ENCODE measurements at regions not wholly inside any gene's neighbourhood (a gene's known extent, or its start where the extent isn't known, plus 50 kb on each side); places are given as distances from the start of the nearest gene placed in this dataset.

DNA sequence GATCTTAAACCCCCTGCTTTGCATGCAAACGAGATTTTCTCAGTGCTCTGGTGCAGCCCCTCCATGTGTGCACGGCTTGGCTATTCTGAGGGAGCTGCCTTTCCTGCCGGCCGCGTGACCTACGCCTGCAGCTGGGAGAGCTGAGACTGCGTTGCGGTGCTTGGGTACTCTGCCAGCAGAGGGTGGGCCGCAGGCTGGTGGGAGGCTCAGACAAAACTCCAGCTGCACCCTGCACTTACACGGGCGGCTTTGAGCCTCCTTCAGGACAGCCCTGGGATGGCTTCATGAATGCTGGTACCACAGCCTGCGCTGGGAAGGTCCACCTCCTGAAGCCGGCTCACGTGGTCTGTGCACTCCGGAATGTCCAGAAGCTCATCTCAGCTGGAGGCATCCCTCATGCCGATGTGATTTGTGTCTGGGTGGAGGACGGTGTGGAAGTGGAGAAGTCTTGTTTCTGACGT is 223.7 kb downstream of the DLL1 start:
- TF ChIP-seq, protein P1, sequence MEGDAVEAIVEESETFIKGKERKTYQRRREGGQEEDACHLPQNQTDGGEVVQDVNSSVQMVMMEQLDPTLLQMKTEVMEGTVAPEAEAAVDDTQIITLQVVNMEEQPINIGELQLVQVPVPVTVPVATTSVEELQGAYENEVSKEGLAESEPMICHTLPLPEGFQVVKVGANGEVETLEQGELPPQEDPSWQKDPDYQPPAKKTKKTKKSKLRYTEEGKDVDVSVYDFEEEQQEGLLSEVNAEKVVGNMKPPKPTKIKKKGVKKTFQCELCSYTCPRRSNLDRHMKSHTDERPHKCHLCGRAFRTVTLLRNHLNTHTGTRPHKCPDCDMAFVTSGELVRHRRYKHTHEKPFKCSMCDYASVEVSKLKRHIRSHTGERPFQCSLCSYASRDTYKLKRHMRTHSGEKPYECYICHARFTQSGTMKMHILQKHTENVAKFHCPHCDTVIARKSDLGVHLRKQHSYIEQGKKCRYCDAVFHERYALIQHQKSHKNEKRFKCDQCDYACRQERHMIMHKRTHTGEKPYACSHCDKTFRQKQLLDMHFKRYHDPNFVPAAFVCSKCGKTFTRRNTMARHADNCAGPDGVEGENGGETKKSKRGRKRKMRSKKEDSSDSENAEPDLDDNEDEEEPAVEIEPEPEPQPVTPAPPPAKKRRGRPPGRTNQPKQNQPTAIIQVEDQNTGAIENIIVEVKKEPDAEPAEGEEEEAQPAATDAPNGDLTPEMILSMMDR (IDR thresholded peaks at IDR 0.05; ENCODE audit: borderline replicate concordance, extremely low read depth, low read length, poor library complexity, severe bottlenecking) = no peak
- no peak for TF ChIP-seq EZH2 (IDR thresholded peaks at IDR 0.05; ENCODE audit: borderline replicate concordance, low read depth, low read length, severe bottlenecking)

Data from DND-41 (cell line).